NCI-H748 (cell line): ENCODE measurements at regions not wholly inside any gene's neighbourhood (a gene's known extent, or its start where the extent isn't known, plus 50 kb on each side); places are given as distances from the start of the nearest gene placed in this dataset.
"Not testable (repeated sequence)": the region's sequence is repeated elsewhere in the genome, so short reads cannot be mapped to it uniquely, and the experiment has no call there.

Experiments
- DNase-seq: peaks from one replicate; lab custom pipeline; 2025; ENCODE audit not compliant: unreplicated experiment; lab: John Stamatoyannopoulos, UW

GRCh38 chr5:90287036-90287435 lies 122.5 kb downstream of the CETN3 start:
- DNase-seq: no peak

GRCh38 chr5:90285581-90285980 lies 124.0 kb downstream of the CETN3 start:
- DNase-seq: no peak

- DNase-seq: no peak
Measured at GRCh38 chr5:90284375-90284774, 125.2 kb downstream of the CETN3 start.

GRCh38 chr5:90279091-90279490 lies 130.5 kb downstream of the CETN3 start:
- DNase-seq: no peak

GRCh38 chr5:90274216-90274615 lies 135.3 kb downstream of the CETN3 start:
- DNase-seq: no peak

- DNase-seq: no peak
Measured at GRCh38 chr5:90267646-90268045, 141.9 kb downstream of the CETN3 start.

- DNase-seq: no peak
Measured at GRCh38 chr5:90265545-90265857, 144.1 kb downstream of the CETN3 start.

GRCh38 chr5:90264689-90265544 lies 144.6 kb downstream of the CETN3 start:
- DNase-seq: peak; percentile 82

GRCh38 chr5:90263102-90263820 lies 146.3 kb downstream of the CETN3 start:
- no peak for DNase-seq

GRCh38 chr5:90251447-90251846 lies 158.1 kb downstream of the CETN3 start:
- DNase-seq: no peak

GRCh38 chr5:90248640-90249039 lies 160.9 kb downstream of the CETN3 start:
- no peak for DNase-seq

GRCh38 chr5:90243848-90244247 lies 165.7 kb downstream of the CETN3 start:
- DNase-seq: not testable (repeated sequence)

- DNase-seq: no peak
Measured at GRCh38 chr5:90233476-90233875, 176.1 kb downstream of the CETN3 start.

GRCh38 chr5:90231688-90232087 lies 177.9 kb downstream of the CETN3 start:
- DNase-seq: peak; percentile 31

GRCh38 chr5:90227683-90228082 lies 181.9 kb downstream of the CETN3 start:
- no peak for DNase-seq

- DNase-seq: peak; percentile 57
Measured at GRCh38 chr5:90226433-90227099, 183.0 kb downstream of the CETN3 start.

GRCh38 chr5:90224342-90224741 lies 185.2 kb downstream of the CETN3 start:
- no peak for DNase-seq

GRCh38 chr5:90223756-90224155 lies 185.8 kb downstream of the CETN3 start:
- no peak for DNase-seq

GRCh38 chr5:90221951-90222350 lies 187.6 kb downstream of the CETN3 start:
- no peak for DNase-seq

GRCh38 chr5:90220554-90220953 lies 189.0 kb downstream of the CETN3 start:
- DNase-seq: no peak

GRCh38 chr5:90214991-90215390 lies 194.6 kb downstream of the CETN3 start:
- DNase-seq: no peak

- peak; percentile 92 for DNase-seq
Measured at GRCh38 chr5:90208323-90208722, 201.2 kb downstream of the CETN3 start.
